ENCODE measurements at regions not wholly inside any gene's neighbourhood (a gene's known extent, or its start where the extent isn't known, plus 50 kb on each side); places are given as distances from the start of the nearest gene placed in this dataset.
"Not testable (repeated sequence)": the region's sequence is repeated elsewhere in the genome, so short reads cannot be mapped to it uniquely, and the experiment has no call there.

DNA sequence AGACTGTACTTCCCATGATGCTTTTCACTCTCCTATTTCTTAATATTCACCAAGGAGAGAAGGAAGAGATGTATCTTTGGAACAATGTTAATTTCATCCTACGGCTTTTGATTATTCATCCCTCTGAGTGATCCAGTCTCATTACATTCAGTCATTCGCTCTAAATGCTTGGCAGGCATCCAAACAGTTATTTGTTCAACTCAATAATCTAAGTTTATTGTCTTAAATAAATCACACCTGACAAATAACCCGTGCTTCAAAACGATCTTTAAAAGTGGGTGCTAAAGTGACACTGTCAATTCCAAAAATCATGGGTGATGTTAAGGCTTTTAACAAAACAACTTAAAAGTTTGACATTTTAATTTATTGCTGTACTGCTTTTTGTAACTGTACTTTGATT is 233.1 kb downstream of the RASEF start:
- no peak for DNase-seq

DNA sequence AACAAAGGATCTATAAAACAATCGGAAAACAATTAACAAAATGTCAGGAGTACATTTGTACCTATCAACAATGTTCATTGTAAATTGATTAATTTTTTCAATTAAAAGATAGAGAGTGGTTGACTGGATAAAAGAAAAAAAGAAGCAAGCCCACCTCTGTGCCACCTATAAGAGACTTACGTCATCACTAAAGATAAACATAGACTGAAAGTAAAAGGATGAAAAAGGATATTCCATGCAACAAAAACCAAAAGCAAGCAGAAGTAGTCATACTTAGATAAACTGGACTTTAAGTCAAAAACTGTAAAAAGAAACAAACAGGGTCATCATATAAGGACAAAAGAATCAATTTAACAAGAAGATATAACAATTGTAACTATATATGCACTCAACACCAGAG is 197.4 kb downstream of the RASEF start:
- DNase-seq: no peak

DNA sequence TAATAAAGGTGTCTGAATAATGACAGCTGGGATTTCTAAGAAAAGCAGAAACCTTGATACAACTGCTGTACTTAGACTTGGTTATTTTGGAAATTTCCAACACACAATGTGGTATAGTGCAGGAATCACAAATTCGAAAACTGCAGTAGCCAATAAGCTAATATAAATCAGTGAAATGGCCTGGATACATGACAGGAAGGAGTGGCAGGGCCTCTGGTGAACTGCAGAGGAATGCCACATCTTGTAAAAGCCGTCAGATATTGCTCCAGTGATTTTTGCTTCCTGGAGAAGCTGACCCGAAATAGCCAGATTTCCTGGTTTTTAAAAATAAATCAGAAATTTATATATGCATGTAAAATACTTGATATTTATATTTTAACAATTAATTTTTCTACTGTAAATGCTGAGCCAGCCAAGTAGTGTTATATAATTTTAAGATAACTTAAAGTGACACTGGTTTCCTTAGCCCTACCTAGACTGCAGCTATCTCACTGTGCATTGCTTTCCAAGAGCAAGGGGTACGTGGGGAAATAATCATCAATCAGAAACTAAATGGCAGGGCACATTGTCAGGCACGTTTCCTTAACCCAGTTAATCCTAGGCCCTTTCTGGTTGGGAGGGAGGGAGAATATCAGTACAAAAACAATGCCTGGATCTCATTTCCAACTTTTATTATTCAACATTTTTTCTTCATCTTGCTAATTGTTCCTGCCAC is 182.4 kb downstream of the RASEF start:
- no peak for DNase-seq

DNA sequence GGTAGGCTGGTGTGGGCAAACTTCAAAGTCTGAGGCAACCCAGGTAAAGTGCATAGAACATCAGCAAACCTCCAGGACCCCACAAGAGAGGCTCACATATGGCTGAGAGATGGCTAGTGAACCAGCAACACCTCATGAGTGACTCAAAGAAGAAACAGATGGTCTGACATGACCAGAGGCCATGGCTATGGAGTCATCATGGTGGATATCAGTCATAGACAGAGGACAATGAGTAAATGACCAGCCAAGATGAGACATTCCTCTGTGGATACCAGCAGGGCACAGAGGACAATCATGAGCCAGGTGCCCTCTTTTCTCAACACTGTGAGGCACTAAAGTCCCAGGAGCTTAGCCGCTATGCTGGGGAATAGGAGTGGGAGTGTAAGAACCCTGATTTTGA is 180.8 kb downstream of the RASEF start:
- no peak for DNase-seq

DNA sequence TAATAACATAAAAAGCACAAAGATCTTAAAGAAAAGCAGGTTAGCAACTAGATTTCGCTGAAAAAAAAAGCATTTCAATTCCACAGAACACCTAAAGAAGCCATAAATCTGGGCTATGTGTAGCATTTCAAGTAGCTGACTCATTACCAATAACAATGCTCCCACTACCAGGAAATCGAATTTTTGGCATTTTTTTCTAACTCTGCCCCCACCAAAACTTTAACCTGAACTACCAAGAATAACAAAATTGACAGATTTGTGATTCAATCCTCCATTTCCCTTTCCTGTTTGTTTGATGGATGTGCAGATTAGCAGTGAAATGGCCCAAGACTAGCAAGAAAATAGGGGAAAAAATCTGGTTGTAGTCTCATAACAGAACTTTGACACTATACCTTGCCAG is 180.2 kb downstream of the RASEF start:
- DNase-seq: no peak

DNA sequence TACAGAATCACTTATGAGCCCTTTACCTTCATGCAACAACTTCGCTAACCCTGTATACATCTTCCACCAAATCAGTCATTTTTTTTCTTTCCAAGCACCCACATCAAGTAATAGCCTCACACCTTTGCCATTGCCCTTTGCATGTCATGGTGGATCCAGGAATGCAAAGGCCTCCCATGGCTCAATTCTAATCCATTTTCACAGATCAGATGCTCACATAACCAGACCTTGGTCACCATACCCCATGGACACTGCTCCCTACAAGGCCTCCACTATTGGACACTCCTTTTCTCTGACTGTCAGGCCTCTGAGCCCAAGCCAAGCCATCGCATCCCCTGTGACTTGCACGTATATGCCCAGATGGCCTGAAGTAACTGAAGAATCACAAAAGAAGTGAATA is 179.5 kb downstream of the RASEF start:
- DNase-seq: no peak

DNA sequence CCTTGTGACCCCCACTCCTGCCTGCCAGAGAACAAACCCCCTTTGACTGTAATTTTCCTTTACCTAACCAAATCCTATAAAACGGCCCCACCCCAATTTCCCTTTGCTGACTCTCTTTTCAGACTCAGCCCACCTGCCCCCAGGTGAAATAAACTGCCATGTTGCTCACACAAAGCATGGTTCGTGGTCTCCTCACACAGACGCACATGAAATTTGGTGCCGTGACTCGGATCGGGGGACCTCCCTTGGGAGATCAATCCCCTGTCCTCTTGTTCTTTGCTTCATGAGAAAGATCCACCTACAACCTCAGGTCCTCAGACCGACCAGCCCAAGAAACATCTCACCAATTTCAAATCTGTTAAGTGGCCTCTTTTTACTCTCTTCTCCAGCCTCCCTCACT is 179.0 kb downstream of the RASEF start:
- not testable (repeated sequence) for DNase-seq

DNA sequence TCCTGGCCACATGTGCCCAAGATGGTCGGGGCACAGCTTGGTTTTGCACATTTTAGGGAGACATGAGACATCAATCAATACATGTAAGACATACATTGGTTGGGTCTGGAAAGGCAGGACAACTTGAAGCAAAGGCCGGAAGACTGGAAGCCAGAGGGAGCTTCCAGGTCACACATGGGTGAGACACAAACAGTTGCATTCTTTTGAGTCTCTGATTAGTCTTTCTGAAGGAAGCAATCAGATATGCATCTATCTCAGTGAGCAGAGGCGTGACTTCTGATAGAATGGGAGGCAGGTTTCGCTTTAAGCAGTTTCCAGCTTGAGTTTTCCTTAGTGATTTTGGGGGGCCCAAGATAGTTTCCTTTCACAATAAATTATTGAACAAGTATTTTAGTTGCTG is 172.5 kb downstream of the RASEF start:
- no peak for DNase-seq

DNA sequence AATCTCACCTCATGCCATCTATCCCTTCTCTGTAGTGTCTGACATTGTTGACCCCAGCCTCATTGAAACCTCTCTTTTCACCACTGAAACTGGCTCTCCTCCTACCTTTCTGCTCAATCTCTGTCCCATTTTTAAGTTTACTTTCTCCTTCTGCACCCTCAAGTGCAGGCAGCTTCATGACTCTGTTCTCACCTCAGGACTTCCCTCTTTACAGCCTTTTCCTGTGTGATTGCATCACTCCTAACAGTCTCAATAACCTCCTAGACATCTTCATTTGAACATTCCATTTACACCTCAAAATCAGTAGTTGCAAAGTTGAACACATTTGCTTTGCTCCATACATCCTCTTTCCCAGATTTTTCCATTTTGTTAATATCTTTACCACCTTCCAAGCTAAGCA is 172.1 kb downstream of the RASEF start:
- DNase-seq: no peak

DNA sequence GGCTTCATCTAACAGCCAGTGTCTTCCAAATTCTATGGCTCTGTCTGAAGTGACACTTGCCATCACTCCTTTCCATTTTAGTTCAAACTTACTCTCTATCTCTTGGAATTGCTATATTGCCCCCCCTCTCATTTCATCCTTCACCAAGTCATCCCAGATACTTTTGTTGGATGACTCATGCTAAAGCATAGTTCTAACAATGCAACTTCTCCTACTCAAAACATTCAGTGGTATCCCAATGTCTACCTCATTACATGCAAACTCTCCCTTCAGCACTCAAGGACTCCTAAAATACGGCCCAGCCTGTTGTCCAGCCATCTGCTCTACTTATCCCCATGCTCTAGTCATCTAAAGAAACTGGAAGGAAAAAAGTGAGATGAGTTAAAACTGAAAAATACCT is 171.6 kb downstream of the RASEF start:
- no peak for DNase-seq

DNA sequence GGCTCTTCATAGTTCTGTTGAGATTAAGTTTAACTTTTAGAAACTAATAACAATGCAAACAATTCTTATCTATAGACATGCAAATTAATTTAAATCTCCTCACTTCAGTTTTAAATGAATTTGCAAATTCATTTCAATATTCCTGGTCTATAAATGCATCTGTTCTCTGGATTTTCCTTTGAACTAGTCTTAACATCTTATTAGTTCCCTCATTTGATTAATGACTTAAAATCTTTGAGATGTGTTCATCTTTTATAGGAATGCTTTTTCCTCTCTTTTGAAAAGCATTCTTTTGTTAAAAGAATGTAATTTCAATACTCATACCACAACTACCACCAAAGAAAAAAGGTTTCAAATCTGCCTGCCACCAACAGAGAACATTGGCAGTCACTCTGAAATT is 169.4 kb downstream of the RASEF start:
- DNase-seq: no peak

DNA sequence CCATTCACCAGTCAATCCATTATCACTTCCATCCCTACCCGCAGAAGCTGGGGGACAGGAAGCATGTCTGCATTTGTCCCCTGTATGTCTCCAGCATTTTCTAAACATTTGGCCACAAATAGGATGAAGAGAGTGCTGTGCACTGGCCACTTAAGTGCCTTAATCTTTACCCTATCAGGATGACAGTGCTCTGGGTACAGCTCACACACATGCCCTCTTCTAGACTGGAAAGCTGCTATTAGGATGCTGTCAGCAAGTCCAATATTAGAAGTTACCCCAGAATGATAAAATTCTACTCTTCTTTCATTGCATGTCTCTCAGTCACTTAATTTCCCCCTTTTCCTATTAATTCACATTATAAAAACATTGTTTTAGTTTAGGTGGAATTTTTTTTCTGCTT is 168.4 kb downstream of the RASEF start:
- no peak for DNase-seq

DNA sequence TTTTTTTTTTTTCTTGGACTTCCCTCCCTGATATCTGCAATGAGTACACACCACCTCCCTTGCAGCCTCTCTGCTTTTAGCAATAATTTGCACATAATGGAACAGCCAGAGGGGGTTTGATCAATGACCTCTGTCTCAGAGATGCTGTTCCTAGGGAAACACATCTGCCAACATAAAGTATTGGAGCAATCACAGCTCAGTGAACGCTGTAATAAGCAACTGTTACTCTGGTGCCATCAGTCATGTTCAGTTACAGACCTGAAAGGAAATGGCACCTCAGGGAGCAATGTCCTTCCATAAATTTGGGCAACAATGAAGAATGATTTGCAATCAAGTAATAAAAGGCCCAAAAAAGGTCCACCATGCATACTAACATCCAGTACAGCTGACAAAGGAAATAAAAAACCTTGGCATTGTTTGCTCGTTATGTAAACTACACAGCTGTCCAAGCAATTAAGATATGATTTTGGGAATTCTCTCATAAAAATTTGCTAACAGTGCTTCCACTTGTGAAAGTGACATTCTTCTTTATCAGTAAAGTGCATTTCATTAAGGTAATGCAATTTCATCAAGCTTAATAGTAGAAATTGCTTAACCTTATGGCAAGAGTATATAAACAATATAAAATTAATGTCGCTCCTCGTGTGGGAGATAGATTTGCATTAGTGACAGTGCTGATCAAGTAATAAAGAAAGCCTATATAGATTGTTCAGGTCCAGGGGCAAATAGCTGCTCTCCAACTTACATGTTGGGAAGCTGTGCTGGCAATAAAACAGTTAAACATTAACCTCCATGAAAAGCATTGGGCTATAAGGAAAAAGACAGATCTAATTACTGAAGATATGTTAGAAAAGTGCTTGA is 167.8 kb downstream of the RASEF start:
- DNase-seq: no peak

DNA sequence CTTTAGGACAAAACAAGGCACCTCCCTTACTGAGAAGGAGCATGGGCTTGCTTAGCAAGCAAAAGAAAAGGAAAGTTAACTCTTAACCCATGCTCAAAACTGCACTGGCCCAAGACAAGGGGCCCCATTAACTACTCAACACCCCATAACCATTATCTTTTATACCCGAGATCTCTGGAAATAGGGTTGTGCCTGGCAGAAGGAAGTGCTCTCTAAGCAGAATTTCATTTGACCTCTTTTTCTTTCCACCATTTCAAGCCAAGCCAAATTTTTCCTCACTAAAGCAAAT is 167.2 kb downstream of the RASEF start:
- DNase-seq: no peak

DNA sequence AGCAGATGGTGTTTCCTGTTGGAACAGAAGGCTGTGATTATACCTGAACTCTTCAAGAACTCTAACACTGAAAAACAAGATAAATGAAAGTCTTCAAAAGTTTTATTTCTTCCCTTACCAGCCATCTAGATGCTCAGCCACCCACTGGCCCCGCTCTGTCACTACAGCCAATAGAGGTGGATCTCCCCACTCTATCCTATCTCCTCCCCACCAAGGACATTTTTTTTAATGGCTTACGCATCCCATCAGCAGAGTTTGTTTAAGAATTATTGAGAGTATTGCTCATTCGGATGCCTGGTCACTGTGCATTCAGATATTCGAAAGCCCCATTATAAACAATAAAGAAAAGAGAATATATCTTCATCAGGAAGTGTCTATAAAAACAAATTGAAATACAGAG is 159.4 kb downstream of the RASEF start:
- DNase-seq: no peak

DNA sequence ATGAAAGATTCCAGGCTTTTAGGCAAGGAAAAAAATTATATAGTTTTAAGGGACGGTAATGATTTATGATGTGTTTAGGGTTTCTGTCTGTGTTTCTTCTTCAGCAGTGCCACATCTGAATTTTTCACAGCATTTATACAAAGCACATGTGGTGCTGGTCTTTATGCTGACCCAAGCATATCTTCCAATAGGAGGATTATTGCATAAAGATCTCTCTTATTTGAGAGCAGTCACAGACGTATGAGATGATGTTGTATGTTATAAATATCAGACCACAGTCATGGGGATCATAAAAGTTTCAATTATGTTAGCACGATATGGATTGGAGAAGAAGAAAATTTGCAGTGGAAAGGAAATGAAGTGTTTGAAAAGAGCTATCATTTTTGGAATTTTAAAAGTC is 150.9 kb downstream of the RASEF start:
- DNase-seq: no peak

DNA sequence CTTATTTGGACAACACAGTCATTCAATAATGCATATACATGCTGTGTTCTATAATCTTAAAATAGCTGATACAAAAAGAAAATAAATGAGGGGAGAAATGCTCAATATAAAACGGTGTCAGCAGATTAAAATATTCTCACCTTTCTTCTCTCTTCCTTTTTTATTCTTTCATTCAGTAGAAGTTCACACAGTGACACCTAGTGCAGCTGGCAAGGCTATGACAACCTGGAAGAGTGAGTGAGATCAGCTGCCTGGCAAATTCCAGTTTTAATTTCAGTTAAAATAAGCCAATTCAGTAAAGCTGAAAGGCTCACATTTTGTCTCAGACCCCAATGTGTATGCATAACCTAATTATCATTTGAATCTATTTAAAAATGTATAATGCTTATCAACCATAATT is 150.3 kb downstream of the RASEF start:
- DNase-seq: no peak

DNA sequence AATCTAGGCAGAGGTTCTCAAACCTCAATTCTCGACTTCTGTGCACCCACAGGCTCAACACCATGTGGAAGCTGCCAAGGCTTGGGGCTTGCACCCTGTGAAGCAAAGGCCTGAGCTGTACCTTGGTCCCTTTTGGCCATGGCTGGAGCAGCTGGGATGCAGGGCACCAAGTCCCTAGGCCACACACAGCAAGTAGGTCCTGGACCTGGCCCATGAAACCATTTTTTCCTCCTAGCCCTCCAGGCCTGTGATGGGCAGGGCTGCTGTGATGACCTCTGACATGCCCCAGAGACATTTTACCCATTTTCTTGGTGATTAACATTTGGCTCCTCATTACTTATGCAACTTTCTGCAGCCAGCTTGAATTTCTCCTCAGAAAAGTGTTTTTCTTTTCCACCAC is 146.7 kb downstream of the RASEF start:
- DNase-seq: not testable (repeated sequence)

DNA sequence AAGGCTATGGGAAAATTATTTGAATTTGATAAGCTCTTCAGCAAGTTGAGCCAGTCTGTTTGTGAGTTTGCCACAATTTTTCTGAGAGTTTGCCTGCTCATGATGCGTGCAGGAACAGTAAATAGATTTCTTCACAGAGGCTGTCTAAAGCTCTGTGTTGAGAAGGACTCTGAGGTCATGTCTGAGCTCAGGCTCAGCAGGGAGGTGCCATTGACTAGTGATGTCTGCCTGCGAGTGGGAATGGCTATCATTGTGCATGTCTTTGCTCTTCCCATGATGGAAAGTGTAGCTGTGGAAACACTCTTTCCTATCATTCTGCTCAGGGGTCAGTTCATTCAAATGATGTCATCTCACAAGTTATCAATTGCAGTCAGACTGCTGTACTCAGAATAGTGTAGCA is 142.8 kb downstream of the RASEF start:
- DNase-seq: no peak

DNA sequence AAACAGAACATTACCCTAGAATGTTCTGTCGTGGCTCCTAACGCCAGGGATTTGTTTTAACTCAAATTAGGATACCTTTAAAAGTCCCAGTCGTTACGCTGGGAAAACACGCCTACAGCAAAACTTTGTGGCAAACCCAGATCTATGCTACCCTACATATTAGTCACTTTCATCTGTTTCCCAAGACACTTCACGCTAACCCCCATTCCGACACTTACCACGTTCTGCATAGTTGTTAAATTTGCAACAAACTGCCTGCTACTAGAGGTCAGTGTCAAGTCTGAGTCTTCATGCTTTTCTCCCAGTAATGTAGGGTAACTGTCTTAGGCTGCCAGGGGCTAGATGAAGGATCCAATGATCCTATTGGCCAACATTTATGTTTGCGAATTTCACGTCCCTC is 140.3 kb downstream of the RASEF start:
- no peak for DNase-seq

DNA sequence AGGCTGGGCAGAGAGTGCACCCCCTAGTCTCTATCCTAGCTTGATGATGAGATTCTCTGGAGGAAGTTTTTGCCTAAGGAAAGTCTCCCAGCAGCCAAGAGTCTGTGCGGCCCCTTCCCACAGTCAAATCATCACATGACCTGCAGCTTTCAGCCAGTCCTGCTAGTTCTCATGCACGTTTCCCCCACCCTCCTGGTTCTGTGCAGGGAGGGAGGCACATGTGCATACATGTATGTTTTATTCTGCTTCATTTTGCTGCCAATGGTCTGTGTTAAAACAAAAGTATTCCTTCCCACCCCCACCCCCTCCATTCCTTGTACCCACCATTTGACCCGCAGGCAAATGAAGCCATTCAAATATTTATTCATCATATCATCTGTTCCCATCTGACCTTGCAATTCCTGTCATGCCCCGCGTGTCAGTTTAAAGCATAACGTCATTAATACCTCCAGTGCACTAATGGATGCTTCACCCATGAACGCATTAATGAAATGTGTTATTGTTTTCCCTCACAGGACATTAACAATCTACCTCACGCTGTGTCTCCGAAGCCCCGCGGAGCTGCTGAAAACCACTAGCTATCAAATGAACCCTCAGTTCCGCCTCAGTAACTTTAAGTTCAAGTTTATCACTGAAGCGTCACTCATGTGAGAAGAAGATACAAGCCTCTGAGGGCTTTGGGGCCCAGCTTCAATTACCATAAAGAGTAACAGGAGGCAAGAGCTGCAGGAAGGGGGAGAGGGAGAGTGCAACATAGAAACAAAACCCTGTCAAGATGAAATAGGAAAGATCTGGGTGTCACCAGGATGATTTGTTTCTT is 139.6 kb downstream of the RASEF start:
- DNase-seq: no peak

DNA sequence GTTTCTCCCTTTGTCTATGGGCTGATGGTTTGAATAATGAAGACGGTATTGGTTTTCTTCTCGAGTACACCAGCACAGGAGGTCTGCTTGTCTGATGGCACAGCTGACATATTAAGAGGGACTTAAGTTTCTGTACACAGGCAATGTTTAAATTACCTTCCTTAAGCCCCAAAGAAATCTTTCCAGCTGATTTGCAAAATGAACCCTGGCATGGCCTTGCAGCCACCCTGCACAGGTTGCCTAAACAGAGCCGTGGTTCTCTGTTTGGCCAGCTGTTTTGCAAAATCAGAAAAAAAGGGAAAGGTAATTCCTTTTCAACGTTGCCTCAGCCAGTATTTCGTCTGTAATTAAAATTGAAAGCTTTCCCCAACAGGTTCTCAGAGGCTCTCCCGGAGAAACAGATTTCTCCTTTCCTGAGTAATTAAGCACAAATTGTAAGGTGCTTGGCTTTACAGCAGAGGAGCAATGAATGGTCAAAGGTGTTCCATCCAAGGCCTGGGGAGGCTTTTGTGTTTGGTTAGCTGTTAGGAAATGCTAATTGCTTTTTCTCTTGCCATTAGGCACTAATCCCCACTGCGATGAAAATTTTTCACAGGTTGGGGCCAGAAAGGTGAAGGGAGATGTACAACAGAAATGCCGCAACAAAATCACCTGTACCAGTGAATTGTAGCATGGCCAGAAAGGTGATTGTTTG is 138.9 kb downstream of the RASEF start:
- DNase-seq: no peak

All from midbrain (tissue), 1 donor.